ENCODE measurements at regions not wholly inside any gene's neighbourhood (a gene's known extent, or its start where the extent isn't known, plus 50 kb on each side); places are given as distances from the start of the nearest gene placed in this dataset.

DNA sequence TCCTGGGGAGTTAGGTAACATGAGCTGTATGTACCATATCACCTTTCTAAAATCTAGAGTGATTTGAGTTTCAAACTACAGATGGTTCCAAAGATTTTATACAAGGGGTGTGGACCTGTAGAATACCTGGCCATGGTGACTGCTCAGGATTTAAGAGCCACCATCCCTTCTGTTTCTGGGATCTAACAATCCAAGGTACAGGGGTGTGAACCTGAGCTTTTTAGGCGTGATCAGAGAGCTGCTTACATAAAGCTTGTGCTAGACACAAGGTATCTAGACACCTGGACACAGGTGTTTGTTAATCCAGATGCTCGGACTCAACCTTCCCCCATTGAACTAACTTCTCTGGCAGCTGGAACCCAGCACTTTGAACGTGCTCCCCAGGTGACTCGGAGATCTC lies 516.4 kb downstream of the RPS24 start:
- TF ChIP-seq, protein P1, sequence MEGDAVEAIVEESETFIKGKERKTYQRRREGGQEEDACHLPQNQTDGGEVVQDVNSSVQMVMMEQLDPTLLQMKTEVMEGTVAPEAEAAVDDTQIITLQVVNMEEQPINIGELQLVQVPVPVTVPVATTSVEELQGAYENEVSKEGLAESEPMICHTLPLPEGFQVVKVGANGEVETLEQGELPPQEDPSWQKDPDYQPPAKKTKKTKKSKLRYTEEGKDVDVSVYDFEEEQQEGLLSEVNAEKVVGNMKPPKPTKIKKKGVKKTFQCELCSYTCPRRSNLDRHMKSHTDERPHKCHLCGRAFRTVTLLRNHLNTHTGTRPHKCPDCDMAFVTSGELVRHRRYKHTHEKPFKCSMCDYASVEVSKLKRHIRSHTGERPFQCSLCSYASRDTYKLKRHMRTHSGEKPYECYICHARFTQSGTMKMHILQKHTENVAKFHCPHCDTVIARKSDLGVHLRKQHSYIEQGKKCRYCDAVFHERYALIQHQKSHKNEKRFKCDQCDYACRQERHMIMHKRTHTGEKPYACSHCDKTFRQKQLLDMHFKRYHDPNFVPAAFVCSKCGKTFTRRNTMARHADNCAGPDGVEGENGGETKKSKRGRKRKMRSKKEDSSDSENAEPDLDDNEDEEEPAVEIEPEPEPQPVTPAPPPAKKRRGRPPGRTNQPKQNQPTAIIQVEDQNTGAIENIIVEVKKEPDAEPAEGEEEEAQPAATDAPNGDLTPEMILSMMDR (IDR thresholded peaks at IDR 0.05): no peak
- TF ChIP-seq EP300 (IDR thresholded peaks at IDR 0.05): no peak

Measured in tibial nerve (tissue), 4 donors.